ENCODE measurements at regions not wholly inside any gene's neighbourhood (a gene's known extent, or its start where the extent isn't known, plus 50 kb on each side); places are given as distances from the start of the nearest gene placed in this dataset.
"Not testable (repeated sequence)": the region's sequence is repeated elsewhere in the genome, so short reads cannot be mapped to it uniquely, and the experiment has no call there.

DNA sequence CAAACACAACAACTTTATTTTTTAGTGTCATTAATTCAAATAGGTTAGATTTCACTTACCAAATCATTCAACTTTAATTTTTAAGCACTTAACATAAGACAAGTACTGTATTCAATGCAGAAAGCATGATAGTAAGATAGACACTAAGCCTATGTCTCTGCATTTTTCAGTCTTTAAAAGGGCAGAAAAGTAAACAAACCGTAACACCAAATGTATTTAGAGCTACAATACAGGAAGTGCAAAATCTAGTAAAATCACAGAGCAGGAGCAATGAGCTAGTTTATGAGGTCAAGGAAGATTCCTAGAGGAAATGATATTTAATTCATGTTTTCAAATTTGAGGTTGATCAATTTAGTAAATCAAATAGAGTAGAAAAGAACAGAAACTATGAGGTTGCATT, 68.0 kb upstream of the KLF8 start:
- not testable (repeated sequence) for H3K4me1 ChIP-seq (ENCODE audit: control insufficient read depth, insufficient read depth, low read length); H3K36me3 ChIP-seq (ENCODE audit: control insufficient read depth, insufficient read depth, low read length); H3K27me3 ChIP-seq (ENCODE audit: control insufficient read depth, insufficient read depth, low read length); H3K9me3 ChIP-seq (ENCODE audit: control insufficient read depth, insufficient read depth, low read length); H3K9ac ChIP-seq (ENCODE audit: low read depth, low read length); H3K4me3 ChIP-seq (ENCODE audit: low read depth, low read length)

Data from iPS-15b (cell line).